HUES64 (cell line): ENCODE measurements at regions not wholly inside any gene's neighbourhood (a gene's known extent, or its start where the extent isn't known, plus 50 kb on each side); places are given as distances from the start of the nearest gene placed in this dataset.

Experiments used
- H3K27ac ChIP-seq: 2 replicates; pipeline ENCODE4 v1.7.0; 2013; ENCODE audit warnings: low read depth, low read length, inconsistent platforms
- H3K27me3 ChIP-seq: 2 replicates; pipeline ENCODE4 v1.6.1; 2013; ENCODE audit warnings: mild to moderate bottlenecking, low read length; ENCODE audit not compliant: insufficient read depth
- H3K36me3 ChIP-seq: 2 replicates; pipeline ENCODE4 v1.6.1; 2013; ENCODE audit warnings: mild to moderate bottlenecking, low read length; ENCODE audit not compliant: insufficient read depth
- H3K4me1 ChIP-seq: 2 replicates; pipeline ENCODE4 v1.6.1; 2013; ENCODE audit warnings: mild to moderate bottlenecking, low read length, moderate library complexity; ENCODE audit not compliant: insufficient read depth
- H3K4me3 ChIP-seq: 2 replicates; pipeline ENCODE4 v1.5.1; 2013; ENCODE audit warnings: mild to moderate bottlenecking, low read length, moderate library complexity
- H3K9ac ChIP-seq: 2 replicates; pipeline ENCODE4 v1.6.1; 2013; ENCODE audit warnings: mild to moderate bottlenecking, low read depth, low read length
- H3K9me3 ChIP-seq: 2 replicates; pipeline ENCODE4 v1.6.1; 2013; ENCODE audit warnings: low read depth, low read length; ENCODE audit not compliant: insufficient read depth
- WGBS: fragments of 150-250, 120-280 bp; methylation state at CpG from one replicate; pipeline ENCODE4 v1.1.7; 2013; ENCODE audit warnings: missing lambda C conversion rate; 5-methylcytosine and 5-hydroxymethylcytosine counted together

DNA sequence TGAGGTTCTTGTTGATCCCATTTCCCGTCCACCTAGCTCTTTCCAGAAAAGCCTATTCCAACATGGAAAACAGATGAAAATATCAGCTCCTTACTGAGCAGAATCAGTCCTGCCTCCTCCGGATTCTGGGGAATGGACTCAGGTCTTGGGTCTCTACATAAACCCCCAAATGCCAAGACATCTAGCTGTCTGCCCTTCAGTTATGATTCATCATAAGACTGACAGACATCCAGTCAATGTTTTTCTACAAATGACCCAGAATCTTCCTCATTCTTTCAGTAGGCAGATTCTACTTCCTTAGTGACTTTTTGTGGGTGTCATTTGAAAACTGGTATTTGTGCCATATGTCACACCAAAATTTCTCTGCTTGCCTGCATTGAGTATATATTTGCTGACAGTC lies 103.0 kb upstream of the TGFBR2 start:
- no peaks in the 10 kb centered on the region for H3K9me3 ChIP-seq
- H3K4me1 ChIP-seq = no peaks in the 10 kb centered on the region
- H3K27me3 ChIP-seq = no peaks in the 10 kb centered on the region
- H3K27ac ChIP-seq = no peak overlapping the region
- WGBS = 91% methylated on average over 2 of the region's 2 CpGs
- H3K9ac ChIP-seq = no peak overlapping the region
- no peaks in the 10 kb centered on the region for H3K36me3 ChIP-seq
- H3K4me3 ChIP-seq = no peak overlapping the region

DNA sequence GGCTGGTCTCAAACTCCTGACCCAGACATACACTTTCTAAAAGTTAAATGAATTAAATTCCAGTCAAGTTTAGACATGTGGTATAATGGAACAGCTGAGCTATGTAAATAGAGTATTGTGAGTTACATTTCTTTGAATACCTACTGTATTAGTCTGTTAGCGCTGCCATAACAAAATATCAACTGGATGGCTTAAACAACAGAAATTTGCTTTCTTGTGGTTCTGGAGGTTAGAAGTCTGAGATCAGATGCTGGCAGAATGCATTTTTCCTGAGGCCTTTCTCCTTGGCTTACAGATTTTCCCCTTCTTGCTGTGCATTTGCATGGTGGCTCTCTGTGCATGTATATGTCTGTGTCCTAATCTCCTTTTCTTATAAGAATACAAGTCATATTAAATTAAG lies 101.5 kb upstream of the TGFBR2 start:
- Histone ChIP-seq H3K9me3 (no peaks in the 10 kb centered on the region), H3K4me3 (no peak overlapping the region), H3K27me3 (no peaks in the 10 kb centered on the region), H3K4me1 (no peaks in the 10 kb centered on the region), H3K9ac (no peak overlapping the region), H3K27ac (no peak overlapping the region), H3K36me3 (no peaks in the 10 kb centered on the region)
- 100% methylated on average over 1 of the region's 1 CpG for WGBS

DNA sequence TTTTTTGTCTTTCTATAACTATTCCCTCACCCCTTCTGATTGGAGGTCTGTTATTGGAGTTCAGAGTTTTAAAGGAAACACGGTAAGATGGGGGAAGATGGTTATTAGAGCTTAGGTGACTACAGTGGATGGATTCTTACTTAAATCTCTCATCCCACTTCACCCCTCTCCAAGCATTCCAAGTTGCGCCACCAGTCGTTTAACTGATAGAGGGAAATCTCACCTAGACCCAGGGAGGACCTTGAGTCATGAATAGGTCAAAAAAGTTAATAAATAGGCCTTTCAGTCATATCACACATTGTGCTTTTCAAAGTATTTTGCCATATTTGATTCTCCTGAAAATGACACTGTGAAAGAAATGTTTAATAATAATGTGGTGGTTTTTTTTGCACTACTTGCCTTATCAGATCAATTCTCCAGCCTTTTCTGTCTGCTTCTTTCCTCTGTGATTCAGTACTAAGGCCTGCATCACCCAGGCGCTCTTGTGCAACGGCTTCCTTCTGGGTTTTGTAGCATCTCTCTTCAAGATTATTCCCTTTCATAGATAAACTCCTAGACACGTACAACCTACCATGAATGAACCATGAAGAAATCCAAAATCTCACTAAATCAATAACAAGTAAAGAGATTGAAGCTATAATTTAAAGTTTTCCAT lies 100.4 kb upstream of the TGFBR2 start:
- Histone ChIP-seq H3K36me3 (no peaks in the 10 kb centered on the region), H3K27me3 (no peaks in the 10 kb centered on the region), H3K4me1 (no peaks in the 10 kb centered on the region), H3K9ac (no peak overlapping the region), H3K27ac (no peak overlapping the region), H3K4me3 (no peak overlapping the region), H3K9me3 (no peaks in the 10 kb centered on the region)
- WGBS = 93% methylated on average over 5 of the region's 6 CpGs

DNA sequence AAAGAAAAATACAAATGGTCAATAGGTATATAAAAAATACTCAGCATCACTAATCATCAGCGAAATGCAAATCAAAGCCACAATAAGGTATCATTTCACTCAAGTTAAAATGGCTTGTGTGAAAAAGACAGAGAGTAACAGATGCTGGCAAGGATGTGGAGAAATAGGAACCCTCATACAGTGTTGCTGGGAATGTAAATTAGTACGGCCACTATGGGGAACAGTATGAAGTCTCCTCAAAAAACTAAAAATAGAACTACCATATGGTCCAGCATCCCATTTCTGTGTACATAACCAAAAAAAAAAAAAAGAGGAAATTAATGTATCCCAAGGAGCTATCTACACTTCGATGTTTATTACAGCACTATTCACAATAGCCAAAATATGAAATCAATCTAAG lies 98.1 kb upstream of the TGFBR2 start:
- H3K27ac ChIP-seq = no peak overlapping the region
- H3K9me3 ChIP-seq = no peaks in the 10 kb centered on the region
- no CpG with 5 or more reads among the region's 3 CpGs for WGBS
- H3K4me3 ChIP-seq = no peak overlapping the region
- no peaks in the 10 kb centered on the region for H3K36me3 ChIP-seq
- H3K9ac ChIP-seq = no peak overlapping the region
- H3K27me3 ChIP-seq = no peaks in the 10 kb centered on the region
- no peaks in the 10 kb centered on the region for H3K4me1 ChIP-seq

DNA sequence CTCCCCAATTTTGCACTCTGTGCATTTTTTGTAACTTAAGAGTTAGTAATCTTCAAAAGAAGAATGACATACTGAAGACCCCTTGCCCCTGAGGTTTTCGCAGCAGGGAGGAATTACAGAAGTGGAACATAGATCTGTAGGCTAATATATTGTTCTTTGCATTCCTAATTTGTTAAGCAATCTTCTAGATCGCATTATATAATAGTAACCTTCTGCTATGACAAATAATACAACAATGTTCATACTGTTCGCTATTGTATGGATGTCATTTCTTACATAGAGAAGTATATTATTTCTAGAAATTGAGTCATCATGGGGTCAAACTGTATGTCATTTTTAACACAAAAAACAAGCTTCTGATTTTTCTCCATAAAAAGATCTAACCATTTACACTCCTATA lies 95.8 kb upstream of the TGFBR2 start:
- Histone ChIP-seq H3K36me3 (no peaks in the 10 kb centered on the region), H3K9me3 (no peaks in the 10 kb centered on the region), H3K27me3 (no peaks in the 10 kb centered on the region), H3K9ac (no peak overlapping the region), H3K4me3 (no peak overlapping the region), H3K4me1 (peaks cover 5% of the 10 kb centered on the region), H3K27ac (no peak overlapping the region)
- 100% methylated on average over 1 of the region's 3 CpGs for WGBS

DNA sequence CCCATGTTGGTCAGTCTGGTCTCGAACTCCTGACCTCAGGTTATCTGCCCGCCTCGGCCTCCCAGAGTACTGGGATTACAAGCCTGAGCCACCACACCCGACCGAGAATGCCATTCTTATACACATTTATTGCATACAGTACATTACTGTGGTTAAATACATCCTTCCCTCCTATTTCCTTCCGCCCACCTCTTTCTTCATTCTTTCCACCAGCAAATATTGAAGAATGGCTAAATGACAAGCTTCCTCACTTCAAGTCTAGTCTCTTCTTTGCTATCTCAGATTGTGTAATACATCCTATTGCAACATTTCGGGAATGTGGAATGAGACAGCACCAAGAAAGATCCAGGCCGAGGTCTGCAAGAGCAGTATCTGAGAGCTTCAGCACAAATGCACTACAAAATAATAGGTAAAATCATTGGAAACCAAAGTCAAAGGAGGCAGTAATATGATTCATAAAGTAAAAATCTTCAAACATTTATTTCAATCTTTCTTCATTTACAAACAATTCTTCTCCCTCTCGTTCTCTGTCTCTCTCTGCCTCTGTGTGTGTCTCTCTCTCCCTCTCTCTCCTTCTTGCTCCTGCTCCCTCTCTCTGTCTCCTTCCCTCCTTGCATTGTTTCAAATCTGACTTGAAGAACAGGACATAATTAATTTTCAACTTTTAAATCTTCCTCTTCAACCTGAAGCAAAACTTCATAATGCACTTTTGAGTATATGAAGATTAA lies 94.7 kb upstream of the TGFBR2 start:
- no peak overlapping the region for H3K27ac ChIP-seq
- no peak overlapping the region for H3K9ac ChIP-seq
- no peak overlapping the region for H3K4me3 ChIP-seq
- no peaks in the 10 kb centered on the region for H3K27me3 ChIP-seq
- peaks cover 5% of the 10 kb centered on the region for H3K4me1 ChIP-seq
- 96% methylated on average over 9 of the region's 9 CpGs for WGBS
- no peaks in the 10 kb centered on the region for H3K9me3 ChIP-seq
- no peaks in the 10 kb centered on the region for H3K36me3 ChIP-seq

DNA sequence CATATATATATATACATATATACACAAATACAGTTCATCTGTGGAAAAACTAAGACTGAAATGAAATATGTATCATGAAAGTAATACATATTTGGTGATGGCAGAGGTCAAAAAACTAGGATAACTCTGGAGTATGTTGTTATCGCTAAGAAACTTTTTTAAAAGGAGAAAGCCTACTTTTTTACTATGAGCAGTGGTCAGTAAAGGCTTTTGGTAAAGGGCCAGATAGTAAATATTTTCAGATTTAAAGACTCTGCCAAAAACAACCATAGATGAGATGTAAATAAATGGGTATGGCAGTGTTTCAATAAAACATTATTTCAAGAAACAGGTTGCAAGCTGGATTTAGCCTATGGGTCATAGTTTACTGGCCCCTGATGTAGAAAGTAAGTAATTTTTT lies 93.8 kb upstream of the TGFBR2 start:
- Histone ChIP-seq H3K9ac (no peak overlapping the region), H3K27me3 (no peaks in the 10 kb centered on the region), H3K27ac (no peak overlapping the region), H3K36me3 (no peaks in the 10 kb centered on the region), H3K4me3 (no peak overlapping the region), H3K4me1 (peaks cover 5% of the 10 kb centered on the region), H3K9me3 (no peaks in the 10 kb centered on the region)
- 94% methylated on average over 1 of the region's 1 CpG for WGBS

DNA sequence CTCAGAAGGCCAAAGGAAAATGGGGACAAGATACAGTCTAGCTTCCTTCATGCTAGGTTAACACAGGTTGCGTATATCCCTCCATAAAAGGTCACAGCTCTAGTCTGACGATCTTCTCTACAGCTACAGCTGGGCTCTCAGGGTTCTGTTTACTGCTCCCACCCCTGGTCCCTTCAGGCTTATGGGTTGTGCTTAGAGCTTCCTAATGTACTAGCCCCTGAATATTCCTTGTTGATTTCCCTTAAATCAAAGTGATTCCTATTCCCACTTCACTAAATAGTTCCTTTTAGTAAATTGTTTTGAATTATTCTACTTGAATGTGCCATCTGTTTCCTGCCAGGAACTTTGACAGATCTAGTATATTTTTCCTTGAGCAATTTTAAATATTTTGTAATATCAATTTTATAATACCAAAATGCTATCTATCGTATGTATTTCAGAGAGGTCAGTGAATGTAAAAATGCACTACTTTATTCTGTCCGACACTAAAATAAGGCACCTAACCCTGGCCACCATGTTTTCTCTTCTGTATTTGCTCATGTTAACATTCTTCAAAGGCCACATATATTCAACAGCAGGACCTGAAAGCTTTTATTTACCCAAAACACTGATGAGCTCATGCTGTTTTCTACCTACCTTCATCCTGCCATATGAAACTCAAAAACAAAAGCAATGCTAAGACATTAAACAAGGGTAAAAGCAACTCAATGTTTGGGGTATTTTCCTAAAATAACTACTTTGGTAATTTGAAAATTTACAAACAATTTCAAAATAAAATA lies 92.8 kb upstream of the TGFBR2 start:
- Histone ChIP-seq H3K27ac (no peak overlapping the region), H3K36me3 (no peaks in the 10 kb centered on the region), H3K4me1 (peaks cover 5% of the 10 kb centered on the region), H3K9ac (no peak overlapping the region), H3K9me3 (no peaks in the 10 kb centered on the region), H3K4me3 (no peak overlapping the region), H3K27me3 (no peaks in the 10 kb centered on the region)
- 93% methylated on average over 4 of the region's 4 CpGs for WGBS

DNA sequence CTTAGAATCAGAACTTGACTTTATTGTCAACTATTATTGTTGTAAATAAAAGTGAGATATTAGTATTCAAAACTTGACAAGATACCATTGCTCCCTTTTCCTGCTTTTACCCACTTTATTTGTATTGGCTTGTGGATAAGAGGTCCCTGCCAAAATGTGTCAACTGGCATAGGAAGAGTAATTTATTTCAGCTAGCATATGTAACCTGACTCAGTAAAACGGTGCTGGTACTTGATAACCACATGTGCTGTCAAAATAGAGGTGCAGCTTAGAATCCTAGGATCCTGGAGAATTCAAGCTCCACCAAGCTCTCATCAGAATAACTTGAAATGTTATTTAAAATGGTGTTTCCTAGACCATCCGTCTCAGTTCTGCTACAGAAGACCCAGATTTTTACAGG lies 90.2 kb upstream of the TGFBR2 start:
- H3K4me1 ChIP-seq = peaks cover 5% of the 10 kb centered on the region
- H3K27me3 ChIP-seq = no peaks in the 10 kb centered on the region
- no peaks in the 10 kb centered on the region for H3K36me3 ChIP-seq
- H3K9ac ChIP-seq = no peak overlapping the region
- no peak overlapping the region for H3K27ac ChIP-seq
- no peak overlapping the region for H3K4me3 ChIP-seq
- no peaks in the 10 kb centered on the region for H3K9me3 ChIP-seq
- WGBS = 94% methylated on average over 2 of the region's 2 CpGs

DNA sequence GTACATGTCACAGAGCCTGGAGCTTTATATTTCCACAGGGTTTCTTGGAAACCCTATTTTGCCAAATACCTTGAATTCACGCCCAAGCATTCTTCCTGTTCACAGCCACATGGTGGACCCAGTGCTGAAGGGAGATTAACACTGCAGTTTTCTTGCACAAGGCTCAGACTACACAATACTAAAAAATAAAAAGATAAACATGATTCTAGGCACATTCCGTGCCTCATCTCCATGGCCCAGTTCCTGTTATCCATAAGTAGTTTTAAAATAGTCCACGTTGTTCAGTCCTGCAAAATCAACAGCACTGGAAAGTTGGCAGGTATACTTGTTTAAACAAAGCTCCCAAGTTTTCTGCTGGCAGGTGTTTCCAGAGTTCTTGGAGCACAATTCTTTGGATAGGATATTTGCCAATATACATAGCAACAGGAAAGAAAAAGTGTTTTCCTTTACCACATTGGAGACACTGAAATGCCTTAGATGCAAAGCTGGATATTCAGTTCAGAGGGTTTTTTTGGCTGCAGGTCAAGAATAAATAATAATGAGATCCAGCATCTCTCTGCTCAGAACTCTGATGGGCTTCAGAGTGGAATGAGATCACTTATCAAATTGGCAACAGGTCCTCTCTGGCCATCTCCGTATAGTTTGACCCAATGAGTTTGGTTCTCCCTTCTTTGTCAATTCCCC lies 88.1 kb upstream of the TGFBR2 start:
- 94% methylated on average over 4 of the region's 4 CpGs for WGBS

DNA sequence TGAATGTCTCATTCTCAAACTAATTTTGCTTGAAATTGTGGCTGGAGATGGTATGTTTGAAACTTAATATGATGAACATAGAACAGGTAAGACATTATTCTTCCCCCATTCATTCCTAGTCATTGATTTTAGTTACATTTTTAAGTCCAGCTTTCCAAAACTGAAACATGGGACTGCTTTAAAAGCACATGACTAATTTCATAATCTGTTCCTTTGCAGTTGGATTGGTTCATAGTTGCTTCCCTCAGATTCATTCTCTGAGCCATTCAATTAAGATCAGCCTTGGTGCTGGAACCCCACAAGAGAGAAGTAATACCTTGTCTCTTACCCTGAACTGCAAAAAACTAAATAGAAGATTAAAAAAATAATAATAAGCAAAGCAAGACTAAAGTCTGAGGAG lies 87.5 kb upstream of the TGFBR2 start:
- no peak overlapping the region for H3K27ac ChIP-seq
- no peak overlapping the region for H3K9ac ChIP-seq
- H3K4me3 ChIP-seq = no peak overlapping the region
- no peaks in the 10 kb centered on the region for H3K36me3 ChIP-seq
- H3K4me1 ChIP-seq = peaks cover 4% of the 10 kb centered on the region
- H3K9me3 ChIP-seq = no peaks in the 10 kb centered on the region
- no peaks in the 10 kb centered on the region for H3K27me3 ChIP-seq

More for the DNA sequence above, 88.1 kb upstream of the TGFBR2 start:
- H3K9ac ChIP-seq = no peak overlapping the region
- peaks cover 5% of the 10 kb centered on the region for H3K4me1 ChIP-seq
- no peak overlapping the region for H3K4me3 ChIP-seq
- H3K27me3 ChIP-seq = no peaks in the 10 kb centered on the region
- no peaks in the 10 kb centered on the region for H3K36me3 ChIP-seq
- H3K9me3 ChIP-seq = no peaks in the 10 kb centered on the region
- H3K27ac ChIP-seq = no peak overlapping the region
